Activated CD8-positive, alpha-beta T cell treated with anti-CD3 and anti-CD28 coated beads, Interleukin-2, amount 10 ng/mL, durations not matched to agents 7 days and 5 days (primary cell): ENCODE measurements at regions not wholly inside any gene's neighbourhood (a gene's known extent, or its start where the extent isn't known, plus 50 kb on each side); places are given as distances from the start of the nearest gene placed in this dataset.
A peak's percentile ranks its signal among the peaks of the same experiment; 100 is the strongest.
"Not testable (repeated sequence)": the region's sequence is repeated elsewhere in the genome, so short reads cannot be mapped to it uniquely, and the experiment has no call there.

Experiments
- ATAC-seq: fragments of 150-1000 bp; cut with Tn5 transposase; one replicate; pipeline ENCODE4 v1.10.0; 2021; ENCODE audit warnings: moderate library complexity
- CTCF ChIA-PET: fragments of 350-600 bp; sonication (Branson Sonifier 250); formaldehyde crosslinking; loops from one replicate; lab custom pipeline; 2021; ENCODE audit warnings: antibody characterized with exemption; lab: Charles Lee
- POLR2A ChIA-PET: fragments of 350-600 bp; sonication (Branson Sonifier 250); formaldehyde crosslinking; loops from one replicate; lab custom pipeline; 2021; ENCODE audit warnings: antibody characterized with exemption; lab: Charles Lee
- DNase-seq: peaks from one replicate; pipeline ENCODE4 v3.0.0-alpha.2; 2020
- H3K27ac Mint-ChIP-seq: one replicate; pipeline ENCODE4 v1.8.0; 2021; ENCODE audit warnings: mild to moderate bottlenecking, mixed read lengths
- H3K27me3 Mint-ChIP-seq: one replicate; pipeline ENCODE4 v1.8.0; 2021; ENCODE audit warnings: low read depth, mixed read lengths
- H3K36me3 Mint-ChIP-seq: one replicate; pipeline ENCODE4 v1.8.0; 2021; ENCODE audit warnings: low read depth, mixed read lengths
- H3K4me1 Mint-ChIP-seq: one replicate; pipeline ENCODE4 v1.8.0; 2021; ENCODE audit warnings: low read depth, mixed read lengths
- H3K4me3 Mint-ChIP-seq: one replicate; pipeline ENCODE4 v1.8.0; 2021; ENCODE audit warnings: mild to moderate bottlenecking, mixed read lengths
- H3K9me3 Mint-ChIP-seq: one replicate; pipeline ENCODE4 v1.8.0; 2022; ENCODE audit warnings: mixed read lengths; ENCODE audit not compliant: insufficient read depth

DNA sequence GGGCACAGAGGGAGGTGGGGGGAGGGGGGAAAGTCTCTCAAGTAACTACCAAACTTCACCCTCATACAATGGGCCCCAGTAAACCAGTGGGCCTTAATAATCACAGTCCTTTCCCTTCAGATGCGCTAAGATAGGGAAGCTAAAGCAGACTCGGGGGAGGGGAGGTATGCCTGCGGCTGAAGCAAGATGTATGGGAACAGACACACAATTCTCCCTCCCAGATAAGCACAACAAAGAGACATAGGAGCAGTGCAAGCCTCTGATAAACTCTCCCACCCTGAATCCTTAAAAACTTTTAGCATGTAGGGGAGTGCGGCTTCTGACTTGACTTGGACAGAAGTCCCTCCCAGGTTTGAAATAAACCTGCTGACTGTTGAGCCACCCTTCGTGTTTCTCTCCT, 54.7 kb downstream of the PROP1 start:
- peaks cover 22% of the 10 kb centered on the region for H3K4me1 Mint-ChIP-seq
- H3K27me3 Mint-ChIP-seq, H3K9me3 Mint-ChIP-seq, DNase-seq, H3K4me3 Mint-ChIP-seq, CTCF ChIA-PET, ATAC-seq, POLR2A ChIA-PET, H3K27ac Mint-ChIP-seq, H3K36me3 Mint-ChIP-seq: not testable (repeated sequence)

DNA sequence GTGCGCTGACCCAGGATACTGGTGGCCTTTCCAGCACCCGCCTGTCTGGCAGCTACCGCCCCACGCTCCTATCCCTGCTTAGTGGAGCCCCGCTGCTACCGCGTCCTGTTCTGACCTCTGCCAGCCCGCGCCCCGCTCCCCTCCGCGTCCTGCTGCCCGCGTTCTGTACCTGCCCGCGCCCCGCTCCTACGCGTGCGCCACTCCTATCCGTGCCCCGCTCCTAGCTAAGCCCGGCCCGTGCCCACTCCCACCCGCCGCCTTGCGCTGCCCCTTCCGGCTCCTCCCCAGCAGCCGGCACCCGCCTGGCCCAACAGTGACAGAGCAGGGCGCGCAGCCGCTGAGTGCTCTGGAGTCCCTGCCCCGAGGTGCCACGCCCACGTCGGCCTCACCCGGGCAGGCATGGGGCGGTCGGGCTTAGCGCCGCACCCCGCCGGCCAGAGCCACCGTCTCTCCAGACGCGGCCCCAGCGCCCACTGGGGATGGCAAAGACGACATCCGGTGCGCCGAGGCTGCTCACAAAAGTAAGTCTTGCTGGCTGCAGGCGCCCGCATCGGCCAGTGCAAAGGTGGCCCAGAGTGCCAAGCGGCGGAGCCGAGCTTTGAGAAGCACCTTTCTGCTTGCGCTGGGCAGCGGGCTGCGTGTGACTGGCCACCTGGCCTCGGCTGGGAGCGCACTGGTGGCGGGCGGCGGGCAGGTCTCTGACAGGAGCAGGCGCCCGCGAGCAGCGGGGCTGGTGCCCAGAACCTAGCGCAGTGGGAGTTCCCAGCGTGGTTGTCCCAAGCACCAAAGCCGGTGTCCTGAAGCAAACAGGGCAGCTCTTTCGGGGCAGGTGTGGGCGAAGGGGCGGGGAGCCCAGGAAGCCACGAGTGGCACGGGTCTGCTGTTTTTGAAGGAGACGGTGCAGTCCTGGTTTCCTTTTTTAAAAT, 56.5 kb downstream of the PROP1 start:
- H3K4me3 Mint-ChIP-seq, result peak overlapping the region; percentile 71
- DNase-seq, H3K9me3 Mint-ChIP-seq, POLR2A ChIA-PET, H3K36me3 Mint-ChIP-seq, CTCF ChIA-PET, H3K27me3 Mint-ChIP-seq: not testable (repeated sequence)
- H3K27ac Mint-ChIP-seq, result peak overlapping the region; percentile 39
- peaks cover 14% of the 10 kb centered on the region for H3K4me1 Mint-ChIP-seq
- peak; percentile 41 for ATAC-seq

- H3K36me3 Mint-ChIP-seq, H3K9me3 Mint-ChIP-seq, CTCF ChIA-PET, H3K27ac Mint-ChIP-seq, ATAC-seq, DNase-seq, H3K27me3 Mint-ChIP-seq, POLR2A ChIA-PET: not testable (repeated sequence)
- Mint-ChIP-seq H3K4me3 (peak overlapping the region; percentile 71), H3K4me1 (peaks cover 12% of the 10 kb centered on the region)
Observed at GRCh38 chr5:177938767-177939166, 57.3 kb downstream of the PROP1 start.

DNA sequence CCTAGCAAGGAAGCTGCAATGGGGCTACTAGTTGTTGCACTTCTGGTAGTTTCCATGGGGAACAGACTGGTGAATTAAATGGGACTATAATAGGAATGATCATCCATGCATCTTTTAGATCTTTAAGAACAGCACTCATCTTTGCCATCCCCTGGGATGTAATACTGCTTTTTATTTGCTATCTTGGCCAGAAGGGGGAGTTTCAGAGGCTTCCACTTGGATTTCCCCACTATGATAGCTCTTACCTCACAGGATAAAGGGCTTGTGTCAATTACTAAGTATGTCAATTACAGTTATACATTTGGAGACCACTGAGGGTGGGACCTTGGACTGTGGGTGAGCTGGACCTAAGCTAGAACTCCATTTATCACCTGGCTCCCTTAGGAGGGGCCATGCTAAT, 61.8 kb downstream of the PROP1 start:
- H3K4me3 Mint-ChIP-seq, H3K27me3 Mint-ChIP-seq, POLR2A ChIA-PET, H3K9me3 Mint-ChIP-seq, H3K36me3 Mint-ChIP-seq, DNase-seq, CTCF ChIA-PET, H3K4me1 Mint-ChIP-seq, H3K27ac Mint-ChIP-seq, ATAC-seq: not testable (repeated sequence)

DNA sequence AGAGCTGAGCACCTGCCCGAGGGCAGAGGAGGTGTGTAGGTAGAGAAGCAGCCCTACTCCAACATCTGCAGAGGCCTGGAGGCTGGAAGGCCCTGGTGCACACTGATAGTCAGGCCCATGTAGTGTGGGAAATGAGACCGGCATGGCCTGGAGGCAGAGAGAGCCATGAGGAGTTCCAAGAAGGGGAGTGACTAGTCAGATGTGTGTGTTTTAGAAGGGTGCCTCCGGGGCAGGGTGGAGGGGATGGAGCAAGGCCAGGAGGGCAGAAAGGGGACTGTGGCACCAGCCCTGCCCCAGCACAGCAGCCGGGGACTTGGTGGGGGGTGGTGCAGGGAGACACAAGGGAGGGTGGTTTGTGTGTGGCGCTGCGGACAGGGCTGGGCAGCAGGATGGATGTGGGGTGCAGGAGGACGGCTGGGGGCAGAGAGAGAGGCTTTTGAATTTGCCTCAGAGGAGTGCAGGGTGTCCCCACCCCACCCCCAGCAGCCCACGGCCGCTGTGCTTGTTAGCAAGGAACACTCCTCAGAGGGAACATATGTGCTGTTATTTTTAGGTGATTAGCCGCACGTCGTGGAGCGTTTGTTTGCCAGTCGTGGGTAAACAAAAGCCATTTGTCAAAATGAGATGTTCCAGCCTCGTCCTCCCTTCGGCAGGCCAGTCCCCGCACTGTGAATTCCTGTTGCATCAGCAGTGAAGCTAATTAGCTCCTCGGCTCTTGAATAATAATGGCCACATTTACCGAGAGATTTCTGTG, 65.6 kb downstream of the PROP1 start:
- DNase-seq, H3K9me3 Mint-ChIP-seq, H3K27me3 Mint-ChIP-seq, CTCF ChIA-PET, POLR2A ChIA-PET, ATAC-seq, H3K27ac Mint-ChIP-seq, H3K4me1 Mint-ChIP-seq, H3K4me3 Mint-ChIP-seq, H3K36me3 Mint-ChIP-seq: not testable (repeated sequence)

DNA sequence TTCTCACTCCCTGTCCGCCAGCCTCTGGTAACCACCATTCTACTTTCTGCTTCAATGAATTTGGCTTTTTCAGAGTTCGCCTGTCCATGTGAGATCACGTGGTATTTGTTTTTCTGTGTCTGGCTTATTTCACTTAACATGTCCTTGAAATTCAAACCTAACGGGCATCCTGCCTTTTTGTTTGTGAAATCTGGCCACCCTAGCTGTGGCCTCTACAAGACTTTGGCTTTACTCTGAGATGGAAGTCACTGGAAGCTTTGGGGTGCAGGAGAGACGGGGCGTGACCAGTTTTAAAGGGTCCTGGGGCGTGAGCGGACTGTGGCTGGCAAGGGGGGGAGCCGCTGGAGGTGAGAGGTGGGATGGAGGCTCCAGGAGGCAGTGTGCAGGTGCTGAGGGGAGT, 66.4 kb downstream of the PROP1 start:
- POLR2A ChIA-PET, ATAC-seq: not testable (repeated sequence)

GRCh38 chr5:177927500-177927899, 68.5 kb downstream of the PROP1 start:
- ATAC-seq, H3K9me3 Mint-ChIP-seq, H3K27me3 Mint-ChIP-seq, H3K27ac Mint-ChIP-seq, DNase-seq, H3K4me3 Mint-ChIP-seq, CTCF ChIA-PET, POLR2A ChIA-PET, H3K36me3 Mint-ChIP-seq, H3K4me1 Mint-ChIP-seq: not testable (repeated sequence)

More for the DNA sequence above, 66.4 kb downstream of the PROP1 start:
- H3K27me3 Mint-ChIP-seq, CTCF ChIA-PET, H3K4me1 Mint-ChIP-seq, DNase-seq, H3K27ac Mint-ChIP-seq, H3K36me3 Mint-ChIP-seq, H3K4me3 Mint-ChIP-seq, H3K9me3 Mint-ChIP-seq: not testable (repeated sequence)

DNA sequence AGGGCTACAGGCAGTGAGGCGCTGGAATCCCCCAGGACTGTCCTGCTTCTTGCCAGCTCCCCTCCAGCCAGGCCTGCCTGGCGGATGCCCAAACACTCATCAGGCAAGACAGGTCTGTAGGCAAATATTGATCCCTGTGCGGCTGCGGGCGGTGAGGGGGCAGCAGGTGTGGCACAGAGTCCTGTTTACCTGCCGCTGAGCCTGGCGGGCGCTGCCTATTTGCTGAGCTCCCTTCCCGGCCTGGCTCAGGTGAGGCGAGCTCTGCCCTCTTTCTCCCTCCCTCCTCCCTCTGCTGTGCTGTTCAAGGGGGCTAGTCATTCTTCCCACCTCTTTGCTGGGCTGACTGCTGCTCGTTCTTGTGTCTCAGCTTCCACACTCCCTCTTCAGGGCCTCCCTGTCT, 71.5 kb downstream of the PROP1 start:
- DNase-seq, H3K4me3 Mint-ChIP-seq, H3K27me3 Mint-ChIP-seq, H3K36me3 Mint-ChIP-seq, H3K27ac Mint-ChIP-seq, H3K9me3 Mint-ChIP-seq, H3K4me1 Mint-ChIP-seq, CTCF ChIA-PET, ATAC-seq, POLR2A ChIA-PET: not testable (repeated sequence)

GRCh38 chr5:177923837-177924236, 72.2 kb downstream of the PROP1 start:
- H3K4me1 Mint-ChIP-seq, H3K27me3 Mint-ChIP-seq, ATAC-seq, H3K4me3 Mint-ChIP-seq, H3K9me3 Mint-ChIP-seq, CTCF ChIA-PET, H3K36me3 Mint-ChIP-seq, POLR2A ChIA-PET, DNase-seq: not testable (repeated sequence)
- H3K27ac Mint-ChIP-seq, result peak overlapping the region; percentile 64

- H3K9me3 Mint-ChIP-seq, H3K27ac Mint-ChIP-seq, DNase-seq, H3K27me3 Mint-ChIP-seq, POLR2A ChIA-PET, H3K4me3 Mint-ChIP-seq, H3K36me3 Mint-ChIP-seq, H3K4me1 Mint-ChIP-seq, CTCF ChIA-PET: not testable (repeated sequence)
- ATAC-seq, result peak; percentile 53
Observed at GRCh38 chr5:177923189-177923588, 72.9 kb downstream of the PROP1 start.

- CTCF ChIA-PET, DNase-seq, H3K4me1 Mint-ChIP-seq, POLR2A ChIA-PET, H3K4me3 Mint-ChIP-seq, H3K27me3 Mint-ChIP-seq, H3K36me3 Mint-ChIP-seq, H3K27ac Mint-ChIP-seq, H3K9me3 Mint-ChIP-seq, ATAC-seq: not testable (repeated sequence)
Observed at GRCh38 chr5:177909261-177909660, 86.8 kb downstream of the PROP1 start.

DNA sequence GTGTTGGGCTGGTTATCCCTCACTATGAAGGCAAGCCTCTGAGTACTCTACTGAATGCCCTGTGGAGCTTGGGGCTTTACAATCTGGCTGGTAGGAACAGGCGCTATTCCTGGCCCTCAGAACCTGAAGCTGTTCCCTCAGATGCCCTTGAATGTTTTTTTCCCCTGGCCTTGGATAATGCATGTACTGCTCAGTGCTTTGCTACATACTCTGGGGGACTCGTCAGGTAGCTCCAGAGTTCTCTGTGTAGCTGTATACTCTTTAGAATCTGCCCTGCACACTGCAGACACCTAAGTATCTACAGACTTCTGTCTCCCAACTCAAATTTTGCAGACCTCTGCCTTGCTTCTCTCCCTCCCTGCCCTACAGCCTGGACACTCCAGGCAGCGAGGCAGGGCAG, 93.2 kb downstream of the PROP1 start:
- H3K27ac Mint-ChIP-seq, ATAC-seq, H3K4me3 Mint-ChIP-seq, H3K36me3 Mint-ChIP-seq, H3K9me3 Mint-ChIP-seq, CTCF ChIA-PET, DNase-seq, H3K27me3 Mint-ChIP-seq, H3K4me1 Mint-ChIP-seq, POLR2A ChIA-PET: not testable (repeated sequence)
